ENCODE measurements at regions not wholly inside any gene's neighbourhood (a gene's known extent, or its start where the extent isn't known, plus 50 kb on each side); places are given as distances from the start of the nearest gene placed in this dataset.

DNA sequence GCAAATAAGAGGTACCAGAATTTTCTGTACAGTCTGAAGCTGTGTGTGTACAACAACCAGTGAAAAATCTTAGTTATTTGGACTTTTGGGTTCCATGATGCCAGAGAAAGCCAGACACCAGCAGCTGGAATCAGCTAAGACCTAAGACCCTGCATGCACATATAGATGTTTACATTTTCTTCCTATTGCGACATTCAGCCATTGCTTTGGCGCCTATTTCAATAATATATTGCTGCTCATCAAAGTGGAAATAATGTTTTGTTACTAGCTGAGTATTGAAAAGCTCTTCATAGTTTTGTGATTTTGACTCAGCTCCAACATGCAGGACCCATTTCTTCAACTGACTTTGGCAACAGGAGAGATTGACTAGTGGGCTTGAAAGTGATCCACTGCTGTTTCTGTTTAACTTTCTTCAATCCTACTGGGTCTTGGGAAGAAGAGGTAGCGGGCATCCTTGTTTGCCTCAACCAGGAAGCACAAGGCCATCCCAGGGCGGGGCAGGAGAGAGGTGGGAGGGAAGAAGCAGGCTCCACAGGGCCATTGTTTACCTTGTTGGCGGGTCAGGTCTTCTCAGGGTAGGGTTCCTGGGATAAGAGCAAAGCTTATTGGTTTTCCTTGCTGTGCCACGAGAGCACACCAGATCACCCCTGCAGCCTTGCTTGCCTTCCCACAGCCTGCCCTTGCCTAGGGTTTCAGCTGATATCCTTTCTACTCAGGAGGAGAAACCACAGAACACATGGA, 101.3 kb upstream of the ESR1 start:
- Histone ChIP-seq H3K4me1 (ENCODE audit: control insufficient read depth in 3 of 3, insufficient read depth in 2 of 3, low read depth in 1 of 3, low read length in 2 of 3) (no peaks in the 10 kb centered on the region), H3K27ac (ENCODE audit: low read depth in 1 of 3, low read length in 2 of 3) (no peak overlapping the region), H3K9me3 (ENCODE audit: control insufficient read depth in 2 of 2, insufficient read depth in 1 of 2, low read depth in 1 of 2, low read length in 1 of 2) (no peaks in the 10 kb centered on the region), H3K36me3 (ENCODE audit: control insufficient read depth in 3 of 3, insufficient read depth in 2 of 3, low read depth in 1 of 3, low read length in 3 of 3) (no peaks in the 10 kb centered on the region), H3K27me3 (ENCODE audit: control insufficient read depth in 3 of 3, insufficient read depth in 3 of 3, low read length in 3 of 3) (no peaks in the 10 kb centered on the region), H3K4me3 (ENCODE audit: low read depth in 1 of 3, low read length in 3 of 3) (no peak overlapping the region)
- FAIRE-seq (no peak), DNase-seq (peak in 1 of 2 donors; percentile 6)
- WGBS, 3 donors: 53 to 65% (median 60%) methylated on average over 6 of the region's 6 CpGs

DNA sequence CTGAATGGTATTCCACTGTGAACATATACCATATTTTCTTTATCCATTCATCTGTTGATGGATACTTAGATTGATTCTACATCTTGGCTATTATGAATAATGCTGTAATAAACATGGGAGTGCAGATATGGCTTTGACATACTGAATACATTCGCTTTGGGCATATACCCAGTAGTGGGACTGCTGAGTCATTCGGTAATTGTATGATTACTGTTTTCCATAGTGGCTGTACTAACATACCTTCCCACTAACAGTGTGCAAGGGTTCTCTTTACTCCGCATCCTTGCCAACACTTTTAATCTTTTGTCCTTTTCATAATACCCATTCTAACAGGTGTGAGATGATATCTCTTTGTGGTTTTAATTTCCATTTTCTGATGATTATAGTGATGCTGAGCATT, 98.2 kb upstream of the ESR1 start:
- no peaks in the 10 kb centered on the region for H3K27me3 ChIP-seq (ENCODE audit: control insufficient read depth in 3 of 3, insufficient read depth in 3 of 3, low read length in 3 of 3)
- H3K4me1 ChIP-seq (ENCODE audit: control insufficient read depth in 3 of 3, insufficient read depth in 2 of 3, low read depth in 1 of 3, low read length in 2 of 3): no peaks in the 10 kb centered on the region
- FAIRE-seq (no peak), DNase-seq (no peak)
- H3K4me3 ChIP-seq (ENCODE audit: low read depth in 1 of 3, low read length in 3 of 3): no peak overlapping the region
- no peak overlapping the region for H3K27ac ChIP-seq (ENCODE audit: low read depth in 1 of 3, low read length in 2 of 3)
- no peaks in the 10 kb centered on the region for H3K9me3 ChIP-seq (ENCODE audit: control insufficient read depth in 2 of 2, insufficient read depth in 1 of 2, low read depth in 1 of 2, low read length in 1 of 2)
- no peaks in the 10 kb centered on the region for H3K36me3 ChIP-seq (ENCODE audit: control insufficient read depth in 3 of 3, insufficient read depth in 2 of 3, low read depth in 1 of 3, low read length in 3 of 3)
- WGBS, 3 donors: 80 to 90% (median 89%) methylated on average over 3 of the region's 3 CpGs

- DNase-seq (no peak), FAIRE-seq (no peak)
- no peak overlapping the region for H3K27ac ChIP-seq (ENCODE audit: low read depth in 1 of 3, low read length in 2 of 3)
- no peaks in the 10 kb centered on the region for H3K36me3 ChIP-seq (ENCODE audit: control insufficient read depth in 3 of 3, insufficient read depth in 2 of 3, low read depth in 1 of 3, low read length in 3 of 3)
- WGBS, 3 donors: 55 to 57% (median 55%) methylated on average over 5 of the region's 5 CpGs
- no peaks in the 10 kb centered on the region for H3K9me3 ChIP-seq (ENCODE audit: control insufficient read depth in 2 of 2, insufficient read depth in 1 of 2, low read depth in 1 of 2, low read length in 1 of 2)
- H3K27me3 ChIP-seq (ENCODE audit: control insufficient read depth in 3 of 3, insufficient read depth in 3 of 3, low read length in 3 of 3): no peaks in the 10 kb centered on the region
- H3K4me1 ChIP-seq (ENCODE audit: control insufficient read depth in 3 of 3, insufficient read depth in 2 of 3, low read depth in 1 of 3, low read length in 2 of 3): peaks cover 0 to 3% (median 0%) of the 10 kb centered on the region in 3 donors
- H3K4me3 ChIP-seq (ENCODE audit: low read depth in 1 of 3, low read length in 3 of 3): no peak overlapping the region
Observed at GRCh38 chr6:151716526-151716932, 91.0 kb upstream of the ESR1 start.

DNA sequence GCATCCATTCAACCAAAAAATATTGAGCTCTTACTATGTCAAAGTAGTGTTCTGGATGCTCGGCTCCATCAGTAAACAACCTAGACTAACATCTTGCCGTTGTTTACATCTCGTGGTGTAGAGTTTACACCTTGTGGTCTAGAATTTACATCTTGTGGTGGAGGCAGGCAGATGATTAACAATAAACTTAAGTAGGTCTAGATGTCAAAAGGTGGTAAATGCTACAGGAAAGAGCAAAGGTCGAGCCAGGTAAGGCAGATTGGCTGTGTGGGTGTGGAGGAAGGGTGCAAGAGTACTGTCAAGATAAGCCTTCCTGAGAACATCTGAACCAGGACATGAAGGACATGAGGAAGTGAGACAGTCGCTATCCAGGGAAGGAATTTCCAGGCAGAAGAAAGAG, 88.4 kb upstream of the ESR1 start:
- H3K4me1 ChIP-seq (ENCODE audit: control insufficient read depth in 3 of 3, insufficient read depth in 2 of 3, low read depth in 1 of 3, low read length in 2 of 3): peaks cover 0 to 3% (median 0%) of the 10 kb centered on the region in 3 donors
- no peak for FAIRE-seq

GRCh38 chr6:151721146-151721545, 86.3 kb upstream of the ESR1 start:
- H3K9me3 ChIP-seq (ENCODE audit: control insufficient read depth in 2 of 2, insufficient read depth in 1 of 2, low read depth in 1 of 2, low read length in 1 of 2): no peaks in the 10 kb centered on the region
- H3K27me3 ChIP-seq (ENCODE audit: control insufficient read depth in 3 of 3, insufficient read depth in 3 of 3, low read length in 3 of 3): no peaks in the 10 kb centered on the region
- 71 to 91% (median 85%) methylated on average over 3 of the region's 3 CpGs for WGBS, 3 donors
- no peak for DNase-seq
- H3K4me3 ChIP-seq (ENCODE audit: low read depth in 1 of 3, low read length in 3 of 3): no peak overlapping the region
- no peak overlapping the region for H3K27ac ChIP-seq (ENCODE audit: low read depth in 1 of 3, low read length in 2 of 3)
- H3K36me3 ChIP-seq (ENCODE audit: control insufficient read depth in 3 of 3, insufficient read depth in 2 of 3, low read depth in 1 of 3, low read length in 3 of 3): no peaks in the 10 kb centered on the region
- no peak for FAIRE-seq
- peaks cover 0 to 3% (median 0%) of the 10 kb centered on the region in 3 donors for H3K4me1 ChIP-seq (ENCODE audit: control insufficient read depth in 3 of 3, insufficient read depth in 2 of 3, low read depth in 1 of 3, low read length in 2 of 3)

More for the DNA sequence above, 88.4 kb upstream of the ESR1 start:
- 49 to 70% (median 56%) methylated on average over 5 of the region's 5 CpGs for WGBS, 3 donors
- Histone ChIP-seq H3K36me3 (ENCODE audit: control insufficient read depth in 3 of 3, insufficient read depth in 2 of 3, low read depth in 1 of 3, low read length in 3 of 3) (no peaks in the 10 kb centered on the region), H3K27me3 (ENCODE audit: control insufficient read depth in 3 of 3, insufficient read depth in 3 of 3, low read length in 3 of 3) (no peaks in the 10 kb centered on the region), H3K4me3 (ENCODE audit: low read depth in 1 of 3, low read length in 3 of 3) (no peak overlapping the region), H3K27ac (ENCODE audit: low read depth in 1 of 3, low read length in 2 of 3) (no peak overlapping the region), H3K9me3 (ENCODE audit: control insufficient read depth in 2 of 2, insufficient read depth in 1 of 2, low read depth in 1 of 2, low read length in 1 of 2) (no peaks in the 10 kb centered on the region)
- DNase-seq: peak in 1 of 2 donors; percentile 58

GRCh38 chr6:151721671-151722070, 85.8 kb upstream of the ESR1 start:
- 55 to 74% (median 74%) methylated on average over 1 of the region's 1 CpG for WGBS, 3 donors
- Histone ChIP-seq H3K9me3 (ENCODE audit: control insufficient read depth in 2 of 2, insufficient read depth in 1 of 2, low read depth in 1 of 2, low read length in 1 of 2) (no peaks in the 10 kb centered on the region), H3K36me3 (ENCODE audit: control insufficient read depth in 3 of 3, insufficient read depth in 2 of 3, low read depth in 1 of 3, low read length in 3 of 3) (no peaks in the 10 kb centered on the region), H3K27me3 (ENCODE audit: control insufficient read depth in 3 of 3, insufficient read depth in 3 of 3, low read length in 3 of 3) (no peaks in the 10 kb centered on the region), H3K27ac (ENCODE audit: low read depth in 1 of 3, low read length in 2 of 3) (no peak overlapping the region), H3K4me3 (ENCODE audit: low read depth in 1 of 3, low read length in 3 of 3) (no peak overlapping the region), H3K4me1 (ENCODE audit: control insufficient read depth in 3 of 3, insufficient read depth in 2 of 3, low read depth in 1 of 3, low read length in 2 of 3) (peaks cover 0 to 3% (median 0%) of the 10 kb centered on the region in 3 donors)
- no peak for FAIRE-seq
- DNase-seq: no peak

GRCh38 chr6:151722342-151722741, 85.1 kb upstream of the ESR1 start:
- DNase-seq (no peak), FAIRE-seq (no peak)
- no peak overlapping the region for H3K4me3 ChIP-seq (ENCODE audit: low read depth in 1 of 3, low read length in 3 of 3)
- peaks cover 0 to 3% (median 0%) of the 10 kb centered on the region in 3 donors for H3K4me1 ChIP-seq (ENCODE audit: control insufficient read depth in 3 of 3, insufficient read depth in 2 of 3, low read depth in 1 of 3, low read length in 2 of 3)
- H3K9me3 ChIP-seq (ENCODE audit: control insufficient read depth in 2 of 2, insufficient read depth in 1 of 2, low read depth in 1 of 2, low read length in 1 of 2): no peaks in the 10 kb centered on the region
- H3K27ac ChIP-seq (ENCODE audit: low read depth in 1 of 3, low read length in 2 of 3): no peak overlapping the region
- H3K36me3 ChIP-seq (ENCODE audit: control insufficient read depth in 3 of 3, insufficient read depth in 2 of 3, low read depth in 1 of 3, low read length in 3 of 3): no peaks in the 10 kb centered on the region
- WGBS, 3 donors: 76 to 87% (median 77%) methylated on average over 4 of the region's 4 CpGs
- no peaks in the 10 kb centered on the region for H3K27me3 ChIP-seq (ENCODE audit: control insufficient read depth in 3 of 3, insufficient read depth in 3 of 3, low read length in 3 of 3)

GRCh38 chr6:151723152-151723551, 84.3 kb upstream of the ESR1 start:
- Histone ChIP-seq H3K9me3 (ENCODE audit: control insufficient read depth in 2 of 2, insufficient read depth in 1 of 2, low read depth in 1 of 2, low read length in 1 of 2) (no peaks in the 10 kb centered on the region), H3K27me3 (ENCODE audit: control insufficient read depth in 3 of 3, insufficient read depth in 3 of 3, low read length in 3 of 3) (no peaks in the 10 kb centered on the region), H3K4me1 (ENCODE audit: control insufficient read depth in 3 of 3, insufficient read depth in 2 of 3, low read depth in 1 of 3, low read length in 2 of 3) (peaks cover 0 to 3% (median 0%) of the 10 kb centered on the region in 3 donors), H3K4me3 (ENCODE audit: low read depth in 1 of 3, low read length in 3 of 3) (no peak overlapping the region), H3K27ac (ENCODE audit: low read depth in 1 of 3, low read length in 2 of 3) (no peak overlapping the region), H3K36me3 (ENCODE audit: control insufficient read depth in 3 of 3, insufficient read depth in 2 of 3, low read depth in 1 of 3, low read length in 3 of 3) (no peaks in the 10 kb centered on the region)
- DNase-seq: no peak
- 12 to 30% (median 28%) methylated on average over 1 of the region's 1 CpG for WGBS, 3 donors
- FAIRE-seq: no peak
